Breast epithelium (tissue), 3 donors: ENCODE measurements at regions not wholly inside any gene's neighbourhood (a gene's known extent, or its start where the extent isn't known, plus 50 kb on each side); places are given as distances from the start of the nearest gene placed in this dataset.

Experiments
- POLR2A ChIP-seq: fragments of 450-650 bp; IDR thresholded peaks from one replicate; pipeline ENCODE4 v1.6.1; 2016; ENCODE audit warnings: antibody characterized with exemption, mild to moderate bottlenecking, moderate library complexity
- TF ChIP-seq, protein P1 (sequence below), 3 donors: fragments of 450-650 bp; IDR thresholded peaks; one replicate each; pipeline ENCODE4 v1.5.1; 2016 to 2017; ENCODE audit warnings: antibody characterized with exemption in 3 of 3, mild to moderate bottlenecking in 3 of 3, moderate library complexity in 3 of 3

GRCh38 chr3:72247645-72248388, 462.9 kb upstream of the PROK2 start:
- TF ChIP-seq, protein P1, sequence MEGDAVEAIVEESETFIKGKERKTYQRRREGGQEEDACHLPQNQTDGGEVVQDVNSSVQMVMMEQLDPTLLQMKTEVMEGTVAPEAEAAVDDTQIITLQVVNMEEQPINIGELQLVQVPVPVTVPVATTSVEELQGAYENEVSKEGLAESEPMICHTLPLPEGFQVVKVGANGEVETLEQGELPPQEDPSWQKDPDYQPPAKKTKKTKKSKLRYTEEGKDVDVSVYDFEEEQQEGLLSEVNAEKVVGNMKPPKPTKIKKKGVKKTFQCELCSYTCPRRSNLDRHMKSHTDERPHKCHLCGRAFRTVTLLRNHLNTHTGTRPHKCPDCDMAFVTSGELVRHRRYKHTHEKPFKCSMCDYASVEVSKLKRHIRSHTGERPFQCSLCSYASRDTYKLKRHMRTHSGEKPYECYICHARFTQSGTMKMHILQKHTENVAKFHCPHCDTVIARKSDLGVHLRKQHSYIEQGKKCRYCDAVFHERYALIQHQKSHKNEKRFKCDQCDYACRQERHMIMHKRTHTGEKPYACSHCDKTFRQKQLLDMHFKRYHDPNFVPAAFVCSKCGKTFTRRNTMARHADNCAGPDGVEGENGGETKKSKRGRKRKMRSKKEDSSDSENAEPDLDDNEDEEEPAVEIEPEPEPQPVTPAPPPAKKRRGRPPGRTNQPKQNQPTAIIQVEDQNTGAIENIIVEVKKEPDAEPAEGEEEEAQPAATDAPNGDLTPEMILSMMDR (IDR thresholded peaks at IDR 0.05), result no peak
- no peak for TF ChIP-seq POLR2A
